Kidney (tissue), 13 donors: ENCODE measurements at regions not wholly inside any gene's neighbourhood (a gene's known extent, or its start where the extent isn't known, plus 50 kb on each side); places are given as distances from the start of the nearest gene placed in this dataset.

ENCODE experiments used
- DNase-seq, 5 donors: peaks; one replicate each; pipeline ENCODE4 v3.0.0-alpha.2; 2013 to 2020
- FAIRE-seq: peaks from 2 replicates; lab custom pipeline; 2012; peaks lifted over from hg19 to GRCh38; lab: Jason Lieb, UNC
- H3K27ac ChIP-seq, 2 donors: one replicate each; pipeline ENCODE4 v1.7.0; 2013; ENCODE audit warnings: low read depth in 2 of 2, low read length in 2 of 2, inconsistent platforms in 1 of 2
- H3K27me3 ChIP-seq: one replicate; pipeline ENCODE4 v1.7.1; 2013; ENCODE audit warnings: low read length, inconsistent platforms; ENCODE audit not compliant: control insufficient read depth, insufficient read depth
- H3K36me3 ChIP-seq, 3 donors: one replicate each; pipeline versions ENCODE4 v1.7.0 to v1.7.1; 2013; ENCODE audit warnings: low read length in 3 of 3, control low read depth in 1 of 3, inconsistent platforms in 1 of 3; ENCODE audit not compliant: insufficient read depth in 3 of 3, control insufficient read depth in 2 of 3
- H3K4me1 ChIP-seq, 3 donors: one replicate each; pipeline versions ENCODE4 v1.7.0 to v1.7.1; 2013; ENCODE audit warnings: low read length in 3 of 3, inconsistent platforms in 1 of 3, low read depth in 1 of 3; ENCODE audit not compliant: control insufficient read depth in 2 of 3, insufficient read depth in 2 of 3
- H3K4me3 ChIP-seq, 3 donors: one replicate each; pipeline versions ENCODE4 v1.7.0 to v1.8.1; 2013; ENCODE audit warnings: low read length in 3 of 3, control low read depth in 1 of 3, inconsistent platforms in 1 of 3
- H3K9ac ChIP-seq, 3 donors: one replicate each; pipeline versions ENCODE4 v1.7.0 to v1.7.1; 2013; ENCODE audit warnings: low read length in 3 of 3, control low read depth in 1 of 3, inconsistent platforms in 1 of 3
- H3K9me3 ChIP-seq, 3 donors: one replicate each; pipeline versions ENCODE4 v1.7.0 to v1.7.1; 2013; ENCODE audit warnings: low read length in 3 of 3, control low read depth in 1 of 3, inconsistent platforms in 1 of 3; ENCODE audit not compliant: control insufficient read depth in 2 of 3, insufficient read depth in 1 of 3
- intact Hi-C: fragments of 100-400 bp; cut with DNase I; formaldehyde crosslinking; loops from one replicate; pipeline ENCODE4 v1.11.1; 2022
- TF ChIP-seq, protein P1 (sequence below): IDR thresholded peaks from 3 replicates; pipeline ENCODE4 v1.5.1; 2012; ENCODE audit warnings: mild to moderate bottlenecking, moderate library complexity, borderline replicate concordance; ENCODE audit not compliant: insufficient read depth; ENCODE audit errors: extremely low read depth
- donor health status: control.
- donor health status: control.
- donor health status: control.
- donor health status: control.
- donor health status: control.
- donor health status: DM: yes; HTN: yes; CAD: no.
- donor health status: Normal renal cell carcinoma (clear cell type).

DNA sequence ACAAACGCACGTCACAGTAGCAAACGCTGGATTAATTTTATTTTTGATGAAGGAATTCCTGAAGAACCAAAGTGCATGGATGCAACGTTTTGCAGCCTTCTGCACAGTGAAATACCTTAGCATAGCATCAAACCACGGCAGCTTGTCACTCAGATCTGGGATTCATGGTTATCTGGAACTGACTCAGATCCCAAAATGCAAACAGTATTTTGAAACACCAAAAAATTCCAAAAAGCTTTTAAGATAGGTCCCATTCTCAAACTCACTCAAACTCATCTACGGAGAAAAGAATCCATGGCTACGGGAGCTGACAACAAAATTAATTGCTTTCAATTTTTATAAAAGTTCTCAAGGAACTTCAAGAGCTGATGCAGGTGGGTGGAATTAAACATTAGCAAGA, 116.2 kb upstream of the SALL4 start:
- Histone ChIP-seq H3K4me1 (no peaks in the 10 kb centered on the region), H3K4me3 (no peak overlapping the region), H3K27me3 (no peaks in the 10 kb centered on the region), H3K9me3 (no peaks in the 10 kb centered on the region), H3K9ac (no peak overlapping the region), H3K36me3 (no peaks in the 10 kb centered on the region), H3K27ac (no peak overlapping the region)
- DNase-seq (no peak), FAIRE-seq (no peak)
- intact Hi-C loops = no loop called here
- TF ChIP-seq, protein P1, sequence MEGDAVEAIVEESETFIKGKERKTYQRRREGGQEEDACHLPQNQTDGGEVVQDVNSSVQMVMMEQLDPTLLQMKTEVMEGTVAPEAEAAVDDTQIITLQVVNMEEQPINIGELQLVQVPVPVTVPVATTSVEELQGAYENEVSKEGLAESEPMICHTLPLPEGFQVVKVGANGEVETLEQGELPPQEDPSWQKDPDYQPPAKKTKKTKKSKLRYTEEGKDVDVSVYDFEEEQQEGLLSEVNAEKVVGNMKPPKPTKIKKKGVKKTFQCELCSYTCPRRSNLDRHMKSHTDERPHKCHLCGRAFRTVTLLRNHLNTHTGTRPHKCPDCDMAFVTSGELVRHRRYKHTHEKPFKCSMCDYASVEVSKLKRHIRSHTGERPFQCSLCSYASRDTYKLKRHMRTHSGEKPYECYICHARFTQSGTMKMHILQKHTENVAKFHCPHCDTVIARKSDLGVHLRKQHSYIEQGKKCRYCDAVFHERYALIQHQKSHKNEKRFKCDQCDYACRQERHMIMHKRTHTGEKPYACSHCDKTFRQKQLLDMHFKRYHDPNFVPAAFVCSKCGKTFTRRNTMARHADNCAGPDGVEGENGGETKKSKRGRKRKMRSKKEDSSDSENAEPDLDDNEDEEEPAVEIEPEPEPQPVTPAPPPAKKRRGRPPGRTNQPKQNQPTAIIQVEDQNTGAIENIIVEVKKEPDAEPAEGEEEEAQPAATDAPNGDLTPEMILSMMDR = no peak

DNA sequence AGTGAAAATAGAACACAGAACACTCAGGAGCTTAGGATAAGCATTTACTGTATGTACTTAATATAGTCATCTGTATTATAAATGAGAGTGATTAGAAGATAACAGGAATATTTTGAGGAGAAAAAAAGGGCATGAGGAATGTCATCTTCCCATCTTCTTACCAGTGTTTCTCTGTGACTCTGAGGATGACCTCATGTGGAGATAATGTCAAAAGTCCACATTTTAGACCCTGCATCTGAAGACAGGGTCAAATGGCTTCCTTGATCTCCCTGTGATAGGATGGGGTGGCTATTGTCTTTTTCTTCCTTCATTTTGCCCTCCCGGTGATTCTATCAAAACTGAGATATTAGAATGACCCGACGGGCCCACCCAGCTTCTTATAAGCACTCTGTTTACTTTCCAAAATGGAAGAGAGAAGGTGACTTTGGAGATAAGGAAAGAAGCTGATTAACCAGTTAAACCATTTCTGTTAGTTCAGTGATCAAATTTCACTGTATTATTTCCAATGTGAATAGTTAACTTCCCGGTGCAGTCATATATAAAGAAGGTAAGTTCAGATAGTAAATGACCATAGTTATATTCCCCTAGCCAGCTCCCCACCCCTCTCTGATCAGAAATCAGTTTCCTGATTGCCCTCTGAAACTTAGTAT, 115.7 kb upstream of the SALL4 start:
- H3K27me3 ChIP-seq = no peaks in the 10 kb centered on the region
- no peaks in the 10 kb centered on the region for H3K9me3 ChIP-seq
- TF ChIP-seq, protein P1 = no peak
- H3K4me3 ChIP-seq = no peak overlapping the region
- intact Hi-C loops = no loop called here
- DNase-seq (no peak), FAIRE-seq (no peak)
- H3K27ac ChIP-seq = no peak overlapping the region
- H3K9ac ChIP-seq = no peak overlapping the region
- H3K4me1 ChIP-seq = no peaks in the 10 kb centered on the region
- no peaks in the 10 kb centered on the region for H3K36me3 ChIP-seq

DNA sequence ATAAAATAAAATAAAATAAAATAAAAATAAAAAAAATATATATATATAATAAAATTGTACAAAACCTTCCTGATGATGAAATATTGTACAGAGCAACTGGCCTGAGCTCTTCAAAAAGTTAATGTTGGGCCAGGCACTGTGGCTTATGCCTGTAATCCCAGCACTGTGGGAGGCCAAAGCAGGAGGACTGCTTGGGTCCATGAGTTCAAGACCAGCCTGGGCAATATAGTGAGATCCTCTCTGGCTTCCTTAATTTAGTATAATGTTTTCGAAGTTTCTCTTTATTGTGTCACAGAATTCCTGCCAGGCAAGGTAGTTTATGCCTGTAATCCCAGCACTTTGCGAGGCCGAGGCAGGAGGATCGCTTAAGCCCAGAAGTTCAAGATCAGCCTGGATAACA, 113.9 kb upstream of the SALL4 start:
- no peak overlapping the region for H3K27ac ChIP-seq
- DNase-seq (no peak), FAIRE-seq (no peak)
- H3K4me1 ChIP-seq = no peaks in the 10 kb centered on the region
- H3K9ac ChIP-seq = no peak overlapping the region
- TF ChIP-seq, protein P1 = no peak
- intact Hi-C loops = no loop called here
- no peaks in the 10 kb centered on the region for H3K36me3 ChIP-seq
- H3K27me3 ChIP-seq = no peaks in the 10 kb centered on the region
- no peak overlapping the region for H3K4me3 ChIP-seq
- no peaks in the 10 kb centered on the region for H3K9me3 ChIP-seq

DNA sequence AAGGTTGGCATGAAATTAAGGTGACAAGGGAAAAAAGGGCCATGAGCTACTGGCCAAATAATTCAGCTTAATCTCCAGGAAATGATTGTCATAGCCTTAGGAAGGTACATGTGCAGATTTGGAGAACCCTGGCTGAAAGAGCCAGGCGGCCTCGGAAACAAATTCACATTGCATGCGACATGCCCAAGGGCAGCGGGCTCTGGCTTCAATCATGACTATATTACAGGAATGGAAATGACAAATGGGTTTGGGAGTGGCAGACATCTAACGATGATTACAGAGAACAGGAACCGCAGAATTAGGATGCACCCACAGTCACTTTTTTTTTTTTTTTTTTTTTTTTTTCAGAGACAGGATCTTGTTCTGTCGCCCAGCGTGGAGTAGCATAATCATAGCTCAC, 112.4 kb upstream of the SALL4 start:
- FAIRE-seq = no peak
- Histone ChIP-seq H3K27ac (no peak overlapping the region), H3K9me3 (no peaks in the 10 kb centered on the region), H3K4me3 (no peak overlapping the region), H3K9ac (no peak overlapping the region), H3K27me3 (no peaks in the 10 kb centered on the region), H3K4me1 (no peaks in the 10 kb centered on the region), H3K36me3 (no peaks in the 10 kb centered on the region)
- intact Hi-C loops = no loop called here
- TF ChIP-seq, protein P1 = no peak
- no peak for DNase-seq
